Kidney glomerular epithelial cell (primary cell): ENCODE measurements at regions not wholly inside any gene's neighbourhood (a gene's known extent, or its start where the extent isn't known, plus 50 kb on each side); places are given as distances from the start of the nearest gene placed in this dataset.

Source experiments
- DNase-seq: peaks from one replicate; lab custom pipeline; 2025; lab: John Stamatoyannopoulos, UW

GRCh38 chr7:156102267-156102666 is 290.0 kb upstream of the SHH start:
- DNase-seq: no peak

- no peak for DNase-seq
These were observed 289.1 kb upstream of the SHH start for GRCh38 chr7:156101355-156101754.

- no peak for DNase-seq
These were observed 287.8 kb upstream of the SHH start for GRCh38 chr7:156100086-156100485.

- no peak for DNase-seq
These were observed 286.8 kb upstream of the SHH start for GRCh38 chr7:156099085-156099484.

- DNase-seq: no peak
These were observed 284.7 kb upstream of the SHH start for GRCh38 chr7:156096771-156097538.

GRCh38 chr7:156095908-156096539 is 283.8 kb upstream of the SHH start:
- DNase-seq: no peak

GRCh38 chr7:156094350-156095146 is 282.3 kb upstream of the SHH start:
- no peak for DNase-seq

GRCh38 chr7:156092307-156092706 is 280.0 kb upstream of the SHH start:
- DNase-seq: no peak

- DNase-seq: no peak
These were observed 279.3 kb upstream of the SHH start for GRCh38 chr7:156091519-156092080.

GRCh38 chr7:156090988-156091387 is 278.7 kb upstream of the SHH start:
- no peak for DNase-seq

GRCh38 chr7:156089222-156089621 is 277.0 kb upstream of the SHH start:
- DNase-seq: no peak

GRCh38 chr7:156088115-156088514 is 275.9 kb upstream of the SHH start:
- DNase-seq: no peak

- no peak for DNase-seq
These were observed 270.1 kb upstream of the SHH start for GRCh38 chr7:156082048-156083040.

- DNase-seq: no peak
These were observed 268.3 kb upstream of the SHH start for GRCh38 chr7:156080596-156080995.

- DNase-seq: no peak
These were observed 267.8 kb upstream of the SHH start for GRCh38 chr7:156080046-156080445.

GRCh38 chr7:156079156-156079555 is 266.9 kb upstream of the SHH start:
- no peak for DNase-seq

- no peak for DNase-seq
These were observed 262.8 kb upstream of the SHH start for GRCh38 chr7:156074982-156075615.

GRCh38 chr7:156074084-156074483 is 261.8 kb upstream of the SHH start:
- DNase-seq: no peak

- DNase-seq: no peak
These were observed 261.2 kb upstream of the SHH start for GRCh38 chr7:156073366-156074052.

- no peak for DNase-seq
These were observed 259.3 kb upstream of the SHH start for GRCh38 chr7:156071612-156072011.
